Calu3 (cell line): ENCODE measurements at regions not wholly inside any gene's neighbourhood (a gene's known extent, or its start where the extent isn't known, plus 50 kb on each side); places are given as distances from the start of the nearest gene placed in this dataset.

Experiments used
- BruUV-seq: library from RNA; stranded (reverse); fragments of 400-500 nt; replicated peaks from 2 replicates; lab custom pipeline; 2021; lab: Mats Ljungman, UMichigan
- CTCF ChIA-PET: fragments of 300-600 bp; sonication (Branson Sonifier 250); formaldehyde crosslinking; loops from one replicate; lab custom pipeline; 2022; ENCODE audit warnings: antibody characterized with exemption; lab: Charles Lee
- DNase-seq: peaks from one replicate; pipeline ENCODE4 v3.0.0; 2022
- H3K27ac Mint-ChIP-seq: one replicate; pipeline ENCODE4 v1.8.0; 2022; ENCODE audit warnings: mixed read lengths; ENCODE audit not compliant: unreplicated experiment
- H3K27me3 Mint-ChIP-seq: one replicate; pipeline ENCODE4 v1.8.0; 2022; ENCODE audit warnings: mixed read lengths; ENCODE audit not compliant: unreplicated experiment
- H3K36me3 Mint-ChIP-seq: one replicate; pipeline ENCODE4 v1.8.0; 2022; ENCODE audit warnings: mild to moderate bottlenecking, moderate library complexity, mixed read lengths; ENCODE audit not compliant: insufficient read depth, unreplicated experiment
- H3K4me1 Mint-ChIP-seq: one replicate; pipeline ENCODE4 v1.8.0; 2022; ENCODE audit warnings: mild to moderate bottlenecking, low read depth, mixed read lengths; ENCODE audit not compliant: unreplicated experiment
- H3K4me3 Mint-ChIP-seq: one replicate; pipeline ENCODE4 v1.8.0; 2022; ENCODE audit warnings: mild to moderate bottlenecking, low read depth, moderate library complexity, mixed read lengths; ENCODE audit not compliant: unreplicated experiment
- H3K9me3 Mint-ChIP-seq: one replicate; pipeline ENCODE4 v1.8.0; 2022; ENCODE audit warnings: low read depth, mixed read lengths; ENCODE audit not compliant: unreplicated experiment
- CTCF ChIP-seq: fragments of 200-600 bp; IDR thresholded peaks from one replicate; pipeline ENCODE4 v1.8.0; 2022; ENCODE audit warnings: antibody characterized with exemption; ENCODE audit not compliant: unreplicated experiment
- intact Hi-C: fragments of 100-400 bp; cut with micrococcal nuclease; formaldehyde crosslinking; loops from one replicate; pipeline ENCODE4 v1.10.0; 2022; ENCODE audit not compliant: unreplicated experiment

GRCh38 chr5:158525663-158526062 lies 574.1 kb downstream of the EBF1 start:
- no peak for TF ChIP-seq CTCF
- CTCF ChIA-PET = no interaction called here
- no peak for DNase-seq
- H3K27me3 Mint-ChIP-seq = no peaks in the 10 kb centered on the region
- no peaks in the 10 kb centered on the region for H3K36me3 Mint-ChIP-seq
- H3K4me3 Mint-ChIP-seq = no peak overlapping the region
- no peak overlapping the region for H3K27ac Mint-ChIP-seq
- intact Hi-C loops = no loop called here
- peaks cover 15% of the 10 kb centered on the region for H3K9me3 Mint-ChIP-seq
- no TSS peak for BruUV-seq
- H3K4me1 Mint-ChIP-seq = no peaks in the 10 kb centered on the region

GRCh38 chr5:158524070-158524469 lies 575.6 kb downstream of the EBF1 start:
- Mint-ChIP-seq H3K4me1 (no peaks in the 10 kb centered on the region), H3K4me3 (no peak overlapping the region), H3K27me3 (no peaks in the 10 kb centered on the region), H3K9me3 (peaks cover 12% of the 10 kb centered on the region), H3K36me3 (no peaks in the 10 kb centered on the region), H3K27ac (no peak overlapping the region)
- TF ChIP-seq CTCF = no peak
- CTCF ChIA-PET = no interaction called here
- no peak for DNase-seq
- no TSS peak for BruUV-seq
- intact Hi-C loops = no loop called here

- intact Hi-C loops = no loop called here
- CTCF ChIA-PET = no interaction called here
- BruUV-seq = no TSS peak
- no peak for DNase-seq
- Mint-ChIP-seq H3K4me1 (no peaks in the 10 kb centered on the region), H3K9me3 (peaks cover 11% of the 10 kb centered on the region), H3K4me3 (no peak overlapping the region), H3K27ac (no peak overlapping the region), H3K36me3 (no peaks in the 10 kb centered on the region), H3K27me3 (no peaks in the 10 kb centered on the region)
- no peak for TF ChIP-seq CTCF
Observed at GRCh38 chr5:158522776-158523175, 576.9 kb downstream of the EBF1 start.

GRCh38 chr5:158521995-158522394 lies 577.7 kb downstream of the EBF1 start:
- intact Hi-C loops = no loop called here
- no peak overlapping the region for H3K27ac Mint-ChIP-seq
- H3K4me1 Mint-ChIP-seq = no peaks in the 10 kb centered on the region
- no peak for TF ChIP-seq CTCF
- CTCF ChIA-PET = no interaction called here
- H3K36me3 Mint-ChIP-seq = no peaks in the 10 kb centered on the region
- no TSS peak for BruUV-seq
- peaks cover 10% of the 10 kb centered on the region for H3K9me3 Mint-ChIP-seq
- no peak overlapping the region for H3K4me3 Mint-ChIP-seq
- no peak for DNase-seq
- H3K27me3 Mint-ChIP-seq = no peaks in the 10 kb centered on the region
